IPS DF 6.9 (cell line): ENCODE measurements at regions not wholly inside any gene's neighbourhood (a gene's known extent, or its start where the extent isn't known, plus 50 kb on each side); places are given as distances from the start of the nearest gene placed in this dataset.

Experiments
- DNase-seq: peaks from one replicate; pipeline ENCODE4 v3.0.0-alpha.2; 2013; ENCODE audit warnings: low read depth, low spot score
- H3K27ac ChIP-seq: one replicate; pipeline ENCODE4 v1.5.1; 2013; ENCODE audit warnings: low read length, control low read depth
- H3K27me3 ChIP-seq: 2 replicates; pipeline ENCODE4 v1.6.1; 2013; ENCODE audit warnings: mild to moderate bottlenecking, low read length; ENCODE audit not compliant: control insufficient read depth, insufficient read depth
- H3K36me3 ChIP-seq: 2 replicates; pipeline ENCODE4 v1.6.1; 2013; ENCODE audit warnings: low read length; ENCODE audit not compliant: control insufficient read depth, insufficient read depth
- H3K4me1 ChIP-seq: 2 replicates; pipeline ENCODE4 v1.6.1; 2013; ENCODE audit warnings: low read length; ENCODE audit not compliant: control insufficient read depth, insufficient read depth
- H3K4me3 ChIP-seq: 2 replicates; pipeline ENCODE4 v1.5.1; 2013; ENCODE audit warnings: mild to moderate bottlenecking, low read length
- H3K9me3 ChIP-seq: 2 replicates; pipeline ENCODE4 v1.6.1; 2013; ENCODE audit warnings: low read length, inconsistent platforms; ENCODE audit not compliant: control insufficient read depth, insufficient read depth
- WGBS: extraction: QIAGEN DNeasy Blood & Tissue Kit; methylation state at CpG from one replicate; pipeline ENCODE4 v1.1.7; 2013; ENCODE audit warnings: mixed read lengths, missing lambda C conversion rate; ENCODE audit not compliant: insufficient read length, insufficient coverage; 5-methylcytosine and 5-hydroxymethylcytosine counted together

DNA sequence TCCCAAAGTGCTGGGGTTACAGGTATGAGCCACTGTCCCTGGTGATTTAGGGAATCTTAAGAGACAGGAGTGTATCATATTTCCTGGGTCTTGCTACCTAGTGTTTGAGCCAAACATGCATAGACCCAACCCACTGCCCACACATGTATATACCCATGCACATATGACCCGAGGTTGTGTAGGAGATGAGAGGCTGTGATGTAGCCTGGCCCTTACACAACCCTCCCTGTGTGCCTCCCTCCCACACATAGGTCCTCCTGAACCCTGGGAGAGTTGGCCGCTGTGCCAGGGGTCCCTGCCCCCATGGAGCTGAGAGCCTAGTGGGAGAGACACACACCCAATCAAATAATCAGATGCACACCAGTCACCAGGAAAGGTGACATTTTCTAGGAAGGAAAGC, 365.9 kb downstream of the ZNF536 start:
- no peaks in the 10 kb centered on the region for H3K27me3 ChIP-seq
- WGBS: no CpG with 5 or more reads among the region's 2 CpGs

DNA sequence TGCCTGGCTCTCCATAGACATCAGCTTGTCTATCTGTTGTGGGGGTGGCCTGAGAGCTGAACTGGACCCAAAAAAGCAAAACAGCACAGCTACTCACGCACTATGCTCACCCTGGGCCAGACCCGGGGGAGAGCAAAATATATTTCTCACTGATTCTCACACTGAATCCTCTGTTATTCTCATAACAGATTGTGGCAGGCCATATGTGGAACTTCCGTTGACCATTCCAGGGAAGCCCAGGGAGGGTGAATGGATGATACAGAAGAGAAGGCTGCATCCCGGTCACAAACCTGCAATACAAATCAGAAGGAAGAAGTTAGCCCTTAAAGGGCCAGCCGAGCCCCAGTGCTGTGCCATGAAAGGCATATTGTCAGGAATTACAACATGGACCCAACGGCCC, 362.5 kb downstream of the ZNF536 start:
- no peaks in the 10 kb centered on the region for H3K4me1 ChIP-seq
- no CpG with 5 or more reads among the region's 6 CpGs for WGBS
- DNase-seq: no peak

More for the DNA sequence above, 365.9 kb downstream of the ZNF536 start:
- Histone ChIP-seq H3K4me3 (no peak overlapping the region), H3K9me3 (no peaks in the 10 kb centered on the region), H3K36me3 (no peaks in the 10 kb centered on the region), H3K27ac (no peak overlapping the region), H3K4me1 (no peaks in the 10 kb centered on the region)
- no peak for DNase-seq

DNA sequence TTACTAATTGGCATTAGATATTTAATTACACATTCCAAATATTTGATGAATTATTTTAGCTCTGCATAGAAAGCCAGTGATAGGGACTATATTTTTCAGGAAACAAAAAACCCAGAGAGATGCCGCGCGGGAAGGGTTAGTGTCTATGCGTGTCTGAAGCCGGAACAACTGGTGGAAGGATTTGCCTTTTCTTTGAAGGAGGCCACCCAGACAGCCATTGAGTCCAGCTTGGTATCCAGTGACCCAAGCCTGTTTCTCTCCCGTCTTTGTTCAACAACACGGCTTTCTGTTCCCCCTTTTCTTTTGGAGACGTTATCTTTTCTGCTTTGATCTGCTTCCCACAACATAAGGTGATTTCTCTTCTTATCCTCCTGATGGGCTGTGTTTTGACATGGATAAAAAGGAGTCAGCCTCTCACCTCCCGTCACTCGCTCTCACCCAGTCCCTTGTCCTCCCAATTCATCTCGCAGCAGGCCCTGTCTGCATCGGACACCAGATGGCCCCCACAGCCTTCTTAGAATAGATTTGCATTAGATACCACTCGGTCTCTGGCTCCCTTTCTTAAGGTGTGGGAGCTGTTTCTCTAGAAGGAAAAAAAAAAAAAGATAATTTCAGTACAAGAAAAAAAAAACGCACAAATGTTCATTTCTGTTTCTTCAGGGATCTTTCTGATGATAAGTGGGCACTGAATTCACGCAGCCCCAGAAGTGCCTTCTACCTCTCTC, 361.8 kb downstream of the ZNF536 start:
- Histone ChIP-seq H3K9me3 (no peaks in the 10 kb centered on the region), H3K36me3 (no peaks in the 10 kb centered on the region), H3K27ac (no peak overlapping the region), H3K4me1 (no peaks in the 10 kb centered on the region), H3K4me3 (no peak overlapping the region), H3K27me3 (no peaks in the 10 kb centered on the region)
- no CpG with 5 or more reads among the region's 15 CpGs for WGBS
- DNase-seq: no peak

More for the DNA sequence above, 362.5 kb downstream of the ZNF536 start:
- Histone ChIP-seq H3K27ac (no peak overlapping the region), H3K36me3 (no peaks in the 10 kb centered on the region), H3K27me3 (no peaks in the 10 kb centered on the region), H3K4me3 (no peak overlapping the region), H3K9me3 (no peaks in the 10 kb centered on the region)

DNA sequence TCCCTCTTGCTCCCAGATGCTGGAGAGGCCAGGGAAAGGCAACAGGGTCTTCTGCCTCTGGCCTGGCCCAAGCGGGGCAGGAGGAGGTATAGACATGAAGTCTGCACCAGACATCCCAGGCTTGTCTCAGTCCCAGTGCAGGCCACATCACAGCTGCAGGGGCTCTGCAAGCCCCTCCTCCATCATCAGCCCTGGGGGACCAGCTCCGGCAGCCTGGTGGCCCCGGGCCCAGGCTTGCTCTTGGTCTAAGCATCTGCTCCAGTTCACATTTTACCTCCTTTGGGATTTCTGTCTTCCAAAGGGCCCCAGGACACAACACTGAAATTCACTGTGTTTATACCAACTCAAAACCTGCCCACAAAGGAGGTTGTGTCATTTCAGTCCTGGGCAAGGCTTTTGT, 359.4 kb downstream of the ZNF536 start:
- WGBS: no CpG with 5 or more reads among the region's 3 CpGs
- H3K36me3 ChIP-seq: no peaks in the 10 kb centered on the region
- H3K27ac ChIP-seq: no peak overlapping the region
- no peaks in the 10 kb centered on the region for H3K9me3 ChIP-seq
- H3K4me1 ChIP-seq: no peaks in the 10 kb centered on the region
- H3K4me3 ChIP-seq: no peak overlapping the region
- DNase-seq: no peak
- no peaks in the 10 kb centered on the region for H3K27me3 ChIP-seq

DNA sequence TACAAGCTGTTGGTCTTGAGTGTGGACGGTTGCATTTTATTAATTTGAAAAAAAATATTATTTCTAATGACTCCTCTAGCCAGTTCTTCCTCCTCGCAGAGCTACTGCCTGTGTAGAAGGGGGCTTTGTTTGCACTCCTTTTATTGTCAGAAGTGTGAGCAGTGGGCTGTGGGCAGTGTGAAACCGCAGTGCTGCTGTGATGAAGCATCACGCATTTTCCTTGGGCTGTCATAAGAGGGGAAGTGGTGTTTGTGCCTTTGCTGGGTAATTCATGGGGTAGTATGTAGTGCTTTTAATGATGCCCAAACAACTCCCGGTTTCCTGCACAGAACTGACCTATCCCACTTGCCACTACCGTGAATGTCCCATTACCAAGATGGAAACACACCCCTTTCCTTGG, 357.3 kb downstream of the ZNF536 start:
- Histone ChIP-seq H3K9me3 (no peaks in the 10 kb centered on the region), H3K27ac (no peak overlapping the region), H3K4me1 (no peaks in the 10 kb centered on the region), H3K27me3 (no peaks in the 10 kb centered on the region), H3K36me3 (no peaks in the 10 kb centered on the region), H3K4me3 (no peak overlapping the region)
- WGBS: no CpG with 5 or more reads among the region's 6 CpGs
- no peak for DNase-seq

DNA sequence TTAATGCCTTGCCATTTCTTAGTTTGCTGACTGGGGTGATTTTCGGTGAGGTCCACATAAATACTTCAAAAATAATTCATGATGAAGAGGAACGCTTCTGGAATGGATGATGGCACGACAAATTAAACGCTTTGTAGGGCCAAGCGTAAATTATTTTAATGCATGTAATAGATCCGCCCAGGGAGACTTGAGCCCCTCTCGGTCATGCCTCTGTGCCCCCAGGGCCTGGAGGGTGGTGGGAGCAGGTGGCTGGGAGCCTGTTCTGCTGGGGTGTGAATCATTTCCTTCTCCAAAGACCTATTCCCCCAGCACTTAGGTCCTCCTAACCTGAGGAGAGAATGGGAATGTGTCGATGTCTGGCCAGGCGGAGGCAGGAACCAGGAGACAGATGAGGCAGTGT, 350.6 kb downstream of the ZNF536 start:
- H3K4me1 ChIP-seq: 0 out of 2 replicates have a peak, but pooled peaks cover 1% of the 10 kb centered on the region
- H3K4me3 ChIP-seq: no peak overlapping the region
- no peak overlapping the region for H3K27ac ChIP-seq
- H3K9me3 ChIP-seq: no peaks in the 10 kb centered on the region
- H3K36me3 ChIP-seq: no peaks in the 10 kb centered on the region
- H3K27me3 ChIP-seq: no peaks in the 10 kb centered on the region
- DNase-seq: no peak
- WGBS: no CpG with 5 or more reads among the region's 9 CpGs

DNA sequence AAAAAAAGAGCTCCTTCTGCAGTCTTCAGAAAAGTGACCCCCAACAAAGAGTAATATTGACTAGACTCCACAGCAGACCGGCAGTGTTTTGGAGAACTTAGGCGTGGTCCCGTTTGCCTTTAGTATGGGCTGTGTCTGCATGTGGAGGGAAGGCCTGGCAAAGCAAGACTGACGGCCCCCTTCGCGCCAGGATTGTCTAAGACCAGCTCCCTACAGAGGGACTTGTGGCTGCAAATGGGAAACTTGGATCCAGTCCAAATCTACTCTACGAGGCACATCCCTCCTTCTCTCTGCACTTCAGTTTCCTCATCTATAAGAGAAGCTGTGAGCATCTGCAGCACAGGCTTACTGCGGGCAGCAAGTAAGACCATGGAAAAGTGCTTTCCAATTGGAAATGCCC, 350.0 kb downstream of the ZNF536 start:
- Histone ChIP-seq H3K27ac (no peak overlapping the region), H3K4me1 (0 out of 2 replicates have a peak, but pooled peaks cover 1% of the 10 kb centered on the region), H3K36me3 (no peaks in the 10 kb centered on the region), H3K27me3 (no peaks in the 10 kb centered on the region), H3K4me3 (no peak overlapping the region), H3K9me3 (no peaks in the 10 kb centered on the region)
- no CpG with 5 or more reads among the region's 8 CpGs for WGBS
- no peak for DNase-seq

DNA sequence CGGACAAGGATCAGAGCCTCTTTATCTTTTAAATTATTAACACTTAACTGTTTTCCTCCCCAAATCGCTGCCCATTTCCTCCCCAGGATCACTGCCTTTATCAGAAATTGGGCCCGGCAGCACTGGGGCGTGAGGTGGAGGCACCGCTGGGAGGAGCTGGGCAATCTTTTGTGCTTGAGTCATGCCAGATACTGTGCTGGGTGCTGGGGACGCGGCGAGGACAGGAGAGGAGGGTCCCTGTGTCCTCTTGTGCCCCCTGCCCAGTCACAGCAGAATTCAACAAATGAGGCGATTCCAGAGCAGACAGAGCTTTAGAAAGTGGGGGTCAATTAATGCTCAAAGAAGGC, 347.8 kb downstream of the ZNF536 start:
- H3K9me3 ChIP-seq: no peaks in the 10 kb centered on the region
- no peak overlapping the region for H3K27ac ChIP-seq
- no peak for DNase-seq
- no peaks in the 10 kb centered on the region for H3K27me3 ChIP-seq
- peak overlapping the region; percentile 43; the same call in 1 of the 2 replicates for H3K4me3 ChIP-seq
- WGBS: no CpG with 5 or more reads among the region's 9 CpGs
- 0 out of 2 replicates have a peak, but pooled peaks cover 1% of the 10 kb centered on the region for H3K4me1 ChIP-seq
- no peaks in the 10 kb centered on the region for H3K36me3 ChIP-seq

DNA sequence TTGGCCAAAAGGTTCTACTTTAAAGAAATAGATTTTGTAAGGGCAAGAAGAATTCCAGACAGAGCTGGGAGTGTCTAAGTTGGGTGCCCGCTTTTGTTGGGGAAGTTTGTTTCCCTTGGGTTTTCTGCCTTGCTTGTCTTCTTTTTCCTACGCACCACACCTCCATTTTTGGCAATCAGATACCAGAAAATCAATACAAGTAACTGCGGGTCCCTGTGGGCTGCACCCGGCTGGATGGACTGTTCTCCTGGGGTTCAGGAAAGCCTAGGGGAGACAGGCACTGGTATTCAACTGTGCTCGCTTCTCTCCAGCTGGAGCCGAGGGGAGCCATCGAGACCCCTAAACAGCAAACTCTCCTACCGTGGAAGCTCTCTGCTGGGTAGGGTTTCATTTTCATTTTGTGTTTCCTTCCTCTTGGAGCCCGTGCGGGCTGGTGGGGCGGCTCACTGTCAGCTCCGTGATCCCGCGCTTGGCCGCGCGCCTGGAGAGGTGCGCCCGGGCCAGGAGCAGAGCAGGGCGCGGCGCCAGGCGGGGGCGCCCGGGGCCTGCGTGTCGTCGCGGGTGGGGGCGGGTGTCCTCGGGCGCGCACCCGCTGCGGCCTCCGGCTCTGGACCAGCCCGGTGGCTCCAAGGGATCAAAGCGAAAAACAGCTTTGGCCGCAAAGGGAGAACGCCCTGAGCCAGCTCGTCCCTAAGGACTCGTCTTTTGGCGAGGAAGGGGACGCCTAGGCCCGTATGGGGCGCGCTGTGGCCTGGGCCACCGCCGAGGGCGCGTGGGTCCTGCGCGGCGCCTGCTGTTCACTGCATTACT, 347.2 kb downstream of the ZNF536 start:
- DNase-seq: no peak
- Histone ChIP-seq H3K4me3 (peak overlapping the region; percentile 43; the same call in 1 of the 2 replicates), H3K27me3 (no peaks in the 10 kb centered on the region), H3K9me3 (no peaks in the 10 kb centered on the region), H3K36me3 (no peaks in the 10 kb centered on the region), H3K27ac (no peak overlapping the region), H3K4me1 (0 out of 2 replicates have a peak, but pooled peaks cover 1% of the 10 kb centered on the region)
- no CpG with 5 or more reads among the region's 54 CpGs for WGBS

DNA sequence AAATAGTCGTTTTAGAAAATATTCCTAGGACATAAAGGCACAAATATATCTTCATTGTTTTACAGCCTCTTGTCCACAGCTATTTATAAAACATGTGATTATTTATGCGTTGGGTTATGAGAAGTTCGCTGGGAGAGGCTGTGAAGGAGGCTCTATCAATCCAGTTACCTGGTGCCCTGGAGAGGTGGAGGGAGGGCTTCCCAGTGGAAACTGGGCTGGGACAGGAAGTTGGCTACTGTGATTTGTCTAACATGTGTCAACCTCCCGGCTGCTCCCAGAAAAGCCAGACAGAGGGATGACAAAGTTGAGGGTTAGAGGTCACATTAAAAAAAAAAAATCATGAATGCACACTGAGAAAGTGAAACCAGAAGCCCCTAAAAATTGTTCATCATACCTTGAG, 346.5 kb downstream of the ZNF536 start:
- no CpG with 5 or more reads among the region's 4 CpGs for WGBS
- DNase-seq: no peak
- Histone ChIP-seq H3K9me3 (no peaks in the 10 kb centered on the region), H3K27ac (no peak overlapping the region), H3K36me3 (no peaks in the 10 kb centered on the region), H3K27me3 (no peaks in the 10 kb centered on the region), H3K4me3 (no peak overlapping the region), H3K4me1 (0 out of 2 replicates have a peak, but pooled peaks cover 1% of the 10 kb centered on the region)
